WTC11 (cell line): ENCODE measurements at regions not wholly inside any gene's neighbourhood (a gene's known extent, or its start where the extent isn't known, plus 50 kb on each side); places are given as distances from the start of the nearest gene placed in this dataset.

Experiments used
- ATF2 ChIP-seq: sonication (generic); formaldehyde crosslinking; IDR thresholded peaks from 2 replicates; pipeline ENCODE4 v1.8.1; 2022; ENCODE audit warnings: low read depth, missing genetic modification reagents, borderline replicate concordance
- CBFB ChIP-seq: sonication (generic); formaldehyde crosslinking; IDR thresholded peaks from 2 replicates; pipeline ENCODE4 v1.8.1; 2022; ENCODE audit warnings: mild to moderate bottlenecking, low read depth, missing genetic modification reagents
- CTCF ChIP-seq: fragments of 200-600 bp; IDR thresholded peaks from 2 replicates; pipeline ENCODE4 v1.8.0; 2022; ENCODE audit warnings: antibody characterized with exemption
- E2F4 ChIP-seq: sonication (generic); formaldehyde crosslinking; IDR thresholded peaks from 2 replicates; pipeline ENCODE4 v1.8.1; 2022; ENCODE audit warnings: low read depth, mild to moderate bottlenecking, moderate library complexity, missing genetic modification reagents, borderline replicate concordance
- ERG ChIP-seq: fragments of 250-450 bp; sonication (Bioruptor Pico); IDR thresholded peaks from 2 replicates; pipeline ENCODE4 v1.8.0; 2021; ENCODE audit warnings: mild to moderate bottlenecking
- IRF2 ChIP-seq: sonication (generic); formaldehyde crosslinking; IDR thresholded peaks from 2 replicates; pipeline ENCODE4 v1.8.0; 2022; ENCODE audit warnings: low read depth, missing genetic modification reagents, borderline replicate concordance
- NR3C1 ChIP-seq: sonication (generic); formaldehyde crosslinking; conservative IDR thresholded peaks from 2 replicates; pipeline ENCODE4 v1.8.1; 2023; ENCODE audit warnings: low read depth, mild to moderate bottlenecking, missing genetic modification reagents
- PREB ChIP-seq: sonication (generic); formaldehyde crosslinking; IDR thresholded peaks from 2 replicates; pipeline ENCODE4 v1.8.1; 2022; ENCODE audit warnings: mild to moderate bottlenecking, missing genetic modification reagents, moderate library complexity, borderline replicate concordance
- SOX15 ChIP-seq: fragments of 250-450 bp; sonication (Bioruptor Pico); IDR thresholded peaks from 2 replicates; pipeline ENCODE4 v1.9.0; 2021; ENCODE audit warnings: mild to moderate bottlenecking
- STAT6 ChIP-seq: sonication (generic); formaldehyde crosslinking; conservative IDR thresholded peaks from 2 replicates; pipeline ENCODE4 v1.8.1; 2023; ENCODE audit warnings: mild to moderate bottlenecking, low read depth, missing genetic modification reagents, moderate library complexity
- ZNF232 ChIP-seq: sonication (generic); formaldehyde crosslinking; IDR thresholded peaks from 2 replicates; pipeline ENCODE4 v1.8.0; 2022; ENCODE audit warnings: mild to moderate bottlenecking, missing genetic modification reagents
- ZNF416 ChIP-seq: fragments of 250-450 bp; sonication (Bioruptor Pico); IDR thresholded peaks from 2 replicates; pipeline ENCODE4 v1.9.0; 2021; ENCODE audit warnings: mild to moderate bottlenecking, inconsistent platforms

- TF ChIP-seq CTCF: no peak
- no peak for TF ChIP-seq SOX15 (CRISPR knock-in tag)
- no peak for TF ChIP-seq CBFB
- no peak for TF ChIP-seq PREB
- no peak for TF ChIP-seq ZNF232
- TF ChIP-seq IRF2: no peak
- no peak for TF ChIP-seq STAT6
- TF ChIP-seq ZNF416 (CRISPR knock-in tag): no peak
- TF ChIP-seq ATF2 (CRISPR knock-in tag): no peak
- TF ChIP-seq NR3C1 (CRISPR knock-in tag): no peak
- TF ChIP-seq ERG (CRISPR knock-in tag): no peak
- no peak for TF ChIP-seq E2F4 (CRISPR knock-in tag)
Measured at GRCh38 chr18:56492136-56492535, 146.3 kb downstream of the TXNL1 start.
